ENCODE measurements at regions not wholly inside any gene's neighbourhood (a gene's known extent, or its start where the extent isn't known, plus 50 kb on each side); places are given as distances from the start of the nearest gene placed in this dataset.

DNA sequence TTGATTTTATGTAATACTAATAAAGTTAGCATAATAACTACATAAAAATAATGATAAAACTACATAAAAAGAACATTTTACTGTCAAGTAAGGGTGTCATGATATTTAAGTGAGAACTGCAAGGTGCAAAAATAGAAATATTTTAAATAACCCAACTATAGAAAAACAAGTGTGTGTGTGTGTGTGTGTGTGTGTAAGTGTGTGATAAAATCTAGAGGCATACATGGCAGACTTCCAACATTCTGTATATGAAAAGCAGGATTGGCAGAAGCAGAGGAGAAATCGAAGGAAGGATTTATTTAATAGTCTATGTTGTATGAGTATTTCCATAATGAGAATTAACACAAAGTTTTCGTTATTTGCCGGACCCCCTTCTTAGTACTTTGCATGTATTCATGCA lies 334.1 kb downstream of the KCNJ2 start:
- Histone ChIP-seq H3K9me3 (ENCODE audit: control insufficient read depth in 2 of 3, insufficient read depth in 1 of 3, low read length in 3 of 3) (no peaks in the 10 kb centered on the region), H3K36me3 (ENCODE audit: control insufficient read depth in 2 of 3, insufficient read depth in 3 of 3, low read length in 3 of 3) (no peaks in the 10 kb centered on the region), H3K9ac (ENCODE audit: low read length in 3 of 3) (no peak overlapping the region), H3K27ac (ENCODE audit: low read depth in 2 of 2, low read length in 2 of 2) (no peak overlapping the region), H3K4me1 (ENCODE audit: control insufficient read depth in 2 of 3, insufficient read depth in 2 of 3, low read depth in 1 of 3, low read length in 3 of 3) (no peaks in the 10 kb centered on the region), H3K4me3 (ENCODE audit: low read length in 3 of 3) (no peak overlapping the region), H3K27me3 (ENCODE audit: control insufficient read depth, insufficient read depth, low read length) (no peaks in the 10 kb centered on the region)
- no peak for TF ChIP-seq CTCF (IDR thresholded peaks at IDR 0.05; ENCODE audit: borderline replicate concordance, extremely low read depth, insufficient read depth)
- intact Hi-C loops (cut with DNase I): no loop called here
- FAIRE-seq (no peak), DNase-seq (no peak)

GRCh38 chr17:70510288-70510687 lies 341.0 kb downstream of the KCNJ2 start:
- DNase-seq (no peak), FAIRE-seq (no peak)
- no peak for TF ChIP-seq CTCF (IDR thresholded peaks at IDR 0.05; ENCODE audit: borderline replicate concordance, extremely low read depth, insufficient read depth)
- Histone ChIP-seq H3K9me3 (ENCODE audit: control insufficient read depth in 2 of 3, insufficient read depth in 1 of 3, low read length in 3 of 3) (no peaks in the 10 kb centered on the region), H3K9ac (ENCODE audit: low read length in 3 of 3) (no peak overlapping the region), H3K4me3 (ENCODE audit: low read length in 3 of 3) (no peak overlapping the region), H3K4me1 (ENCODE audit: control insufficient read depth in 2 of 3, insufficient read depth in 2 of 3, low read depth in 1 of 3, low read length in 3 of 3) (no peaks in the 10 kb centered on the region), H3K36me3 (ENCODE audit: control insufficient read depth in 2 of 3, insufficient read depth in 3 of 3, low read length in 3 of 3) (no peaks in the 10 kb centered on the region), H3K27ac (ENCODE audit: low read depth in 2 of 2, low read length in 2 of 2) (no peak overlapping the region), H3K27me3 (ENCODE audit: control insufficient read depth, insufficient read depth, low read length) (no peaks in the 10 kb centered on the region)
- intact Hi-C loops (cut with DNase I): no loop called here

DNA sequence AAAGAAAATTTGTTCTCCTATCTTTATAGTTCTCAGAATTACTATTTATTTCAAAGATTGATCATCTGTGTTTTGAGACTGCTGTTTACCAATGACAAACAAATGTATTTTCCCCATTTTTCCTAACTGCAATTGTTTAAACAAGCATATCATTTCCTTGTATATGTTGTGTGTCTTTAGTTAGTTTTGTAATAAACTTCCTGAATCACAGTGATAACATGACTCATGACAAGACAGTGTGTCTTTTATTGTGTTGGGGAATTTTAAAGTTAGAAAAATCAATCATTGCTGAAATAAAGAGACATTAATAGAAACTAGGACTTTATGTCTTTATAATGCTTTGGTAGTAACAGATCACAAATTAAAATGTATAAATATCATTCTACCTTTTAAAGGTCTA lies 348.5 kb downstream of the KCNJ2 start:
- H3K27me3 ChIP-seq (ENCODE audit: control insufficient read depth, insufficient read depth, low read length): no peaks in the 10 kb centered on the region
- no peak overlapping the region for H3K9ac ChIP-seq (ENCODE audit: low read length in 3 of 3)
- TF ChIP-seq CTCF (IDR thresholded peaks at IDR 0.05; ENCODE audit: borderline replicate concordance, extremely low read depth, insufficient read depth): no peak
- FAIRE-seq: no peak
- intact Hi-C loops (cut with DNase I): no loop called here
- no peaks in the 10 kb centered on the region for H3K4me1 ChIP-seq (ENCODE audit: control insufficient read depth in 2 of 3, insufficient read depth in 2 of 3, low read depth in 1 of 3, low read length in 3 of 3)
- no peaks in the 10 kb centered on the region for H3K36me3 ChIP-seq (ENCODE audit: control insufficient read depth in 2 of 3, insufficient read depth in 3 of 3, low read length in 3 of 3)
- H3K4me3 ChIP-seq (ENCODE audit: low read length in 3 of 3): no peak overlapping the region
- no peak overlapping the region for H3K27ac ChIP-seq (ENCODE audit: low read depth in 2 of 2, low read length in 2 of 2)
- DNase-seq: no peak
- H3K9me3 ChIP-seq (ENCODE audit: control insufficient read depth in 2 of 3, insufficient read depth in 1 of 3, low read length in 3 of 3): no peaks in the 10 kb centered on the region

GRCh38 chr17:70519300-70519699 lies 350.0 kb downstream of the KCNJ2 start:
- no peak for TF ChIP-seq CTCF (IDR thresholded peaks at IDR 0.05; ENCODE audit: borderline replicate concordance, extremely low read depth, insufficient read depth)
- no peak for FAIRE-seq
- no peak overlapping the region for H3K27ac ChIP-seq (ENCODE audit: low read depth in 2 of 2, low read length in 2 of 2)
- no peaks in the 10 kb centered on the region for H3K36me3 ChIP-seq (ENCODE audit: control insufficient read depth in 2 of 3, insufficient read depth in 3 of 3, low read length in 3 of 3)
- H3K4me3 ChIP-seq (ENCODE audit: low read length in 3 of 3): no peak overlapping the region
- no peak overlapping the region for H3K9ac ChIP-seq (ENCODE audit: low read length in 3 of 3)
- DNase-seq: no peak
- no peaks in the 10 kb centered on the region for H3K9me3 ChIP-seq (ENCODE audit: control insufficient read depth in 2 of 3, insufficient read depth in 1 of 3, low read length in 3 of 3)
- intact Hi-C loops (cut with DNase I): no loop called here
- no peaks in the 10 kb centered on the region for H3K4me1 ChIP-seq (ENCODE audit: control insufficient read depth in 2 of 3, insufficient read depth in 2 of 3, low read depth in 1 of 3, low read length in 3 of 3)
- H3K27me3 ChIP-seq (ENCODE audit: control insufficient read depth, insufficient read depth, low read length): no peaks in the 10 kb centered on the region

Measured in kidney (tissue), 13 donors.